ENCODE measurements at regions not wholly inside any gene's neighbourhood (a gene's known extent, or its start where the extent isn't known, plus 50 kb on each side); places are given as distances from the start of the nearest gene placed in this dataset.

GRCh38 chr2:9693646-9694045 lies 62.8 kb upstream of the YWHAQ start:
- H3K36me3 ChIP-seq (ENCODE audit: control insufficient read depth, low read length) = no peaks in the 10 kb centered on the region
- no peaks in the 10 kb centered on the region for H3K9me2 ChIP-seq (replicated peaks; ENCODE audit: control insufficient read depth, low read length)

GRCh38 chr2:9694661-9695234 lies 64.0 kb upstream of the YWHAQ start:
- Histone ChIP-seq H3K4me1 (ENCODE audit: control insufficient read depth, low read length) (peaks cover 10% of the 10 kb centered on the region), H3F3A (ENCODE audit: control insufficient read depth, insufficient read depth) (no peaks in the 10 kb centered on the region), H3K27ac (ENCODE audit: low read depth, low read length) (no peak overlapping the region), H3K4me3 (ENCODE audit: low read length) (no peak overlapping the region), H3K27me3 (ENCODE audit: control insufficient read depth, low read length) (peaks cover 14% of the 10 kb centered on the region; the same call in 1 of the 2 replicates), H4K20me1 (ENCODE audit: control insufficient read depth, insufficient read depth, low read depth, low read length) (no peaks in the 10 kb centered on the region), H3K79me2 (ENCODE audit: control insufficient read depth, low read length) (no peaks in the 10 kb centered on the region), H3K9me3 (ENCODE audit: control insufficient read depth, insufficient read depth, low read length) (no peaks in the 10 kb centered on the region), H3K9me2 (replicated peaks; ENCODE audit: control insufficient read depth, low read length) (no peaks in the 10 kb centered on the region), H3K36me3 (ENCODE audit: control insufficient read depth, low read length) (no peaks in the 10 kb centered on the region), H3K4me2 (ENCODE audit: low read length) (no peak overlapping the region)
- TF ChIP-seq EZH2phosphoT487 (IDR thresholded peaks at IDR 0.05; ENCODE audit: borderline replicate concordance, low read length) = no peak
- no peak for TF ChIP-seq CTCF (IDR thresholded peaks at IDR 0.05; ENCODE audit: low read depth, low read length, poor library complexity, severe bottlenecking)

More at GRCh38 chr2:9693646-9694045, 62.8 kb upstream of the YWHAQ start:
- no peaks in the 10 kb centered on the region for H3F3A ChIP-seq (ENCODE audit: control insufficient read depth, insufficient read depth)
- no peaks in the 10 kb centered on the region for H3K9me3 ChIP-seq (ENCODE audit: control insufficient read depth, insufficient read depth, low read length)
- no peak overlapping the region for H3K27ac ChIP-seq (ENCODE audit: low read depth, low read length)
- no peak for TF ChIP-seq EZH2phosphoT487 (IDR thresholded peaks at IDR 0.05; ENCODE audit: borderline replicate concordance, low read length)
- TF ChIP-seq CTCF (IDR thresholded peaks at IDR 0.05; ENCODE audit: low read depth, low read length, poor library complexity, severe bottlenecking) = no peak
- H3K4me1 ChIP-seq (ENCODE audit: control insufficient read depth, low read length) = peaks cover 10% of the 10 kb centered on the region
- H4K20me1 ChIP-seq (ENCODE audit: control insufficient read depth, insufficient read depth, low read depth, low read length) = no peaks in the 10 kb centered on the region
- H3K4me2 ChIP-seq (ENCODE audit: low read length) = no peak overlapping the region
- H3K4me3 ChIP-seq (ENCODE audit: low read length) = no peak overlapping the region
- no peaks in the 10 kb centered on the region for H3K79me2 ChIP-seq (ENCODE audit: control insufficient read depth, low read length)
- peaks cover 11% of the 10 kb centered on the region; the same call in 1 of the 2 replicates for H3K27me3 ChIP-seq (ENCODE audit: control insufficient read depth, low read length)

- Histone ChIP-seq H3F3A (ENCODE audit: control insufficient read depth, insufficient read depth) (no peaks in the 10 kb centered on the region), H3K4me1 (ENCODE audit: control insufficient read depth, low read length) (no peaks in the 10 kb centered on the region), H3K4me2 (ENCODE audit: low read length) (no peak overlapping the region), H3K4me3 (ENCODE audit: low read length) (no peak overlapping the region), H3K27ac (ENCODE audit: low read depth, low read length) (no peak overlapping the region), H3K27me3 (ENCODE audit: control insufficient read depth, low read length) (peaks cover 22% of the 10 kb centered on the region; the same call in 1 of the 2 replicates), H3K36me3 (ENCODE audit: control insufficient read depth, low read length) (no peaks in the 10 kb centered on the region), H3K79me2 (ENCODE audit: control insufficient read depth, low read length) (no peaks in the 10 kb centered on the region), H4K20me1 (ENCODE audit: control insufficient read depth, insufficient read depth, low read depth, low read length) (no peaks in the 10 kb centered on the region), H3K9me2 (replicated peaks; ENCODE audit: control insufficient read depth, low read length) (no peaks in the 10 kb centered on the region), H3K9me3 (ENCODE audit: control insufficient read depth, insufficient read depth, low read length) (no peaks in the 10 kb centered on the region)
- TF ChIP-seq CTCF (IDR thresholded peaks at IDR 0.05; ENCODE audit: low read depth, low read length, poor library complexity, severe bottlenecking) = no peak
- TF ChIP-seq EZH2phosphoT487 (IDR thresholded peaks at IDR 0.05; ENCODE audit: borderline replicate concordance, low read length) = no peak
Observed at GRCh38 chr2:9695941-9696340, 65.1 kb upstream of the YWHAQ start.

All from DOHH2 (cell line).